Neural cell (in vitro differentiated cells): ENCODE measurements at regions not wholly inside any gene's neighbourhood (a gene's known extent, or its start where the extent isn't known, plus 50 kb on each side); places are given as distances from the start of the nearest gene placed in this dataset.

Experiments used
- H2AFZ ChIP-seq: fragments of 200-600, 300-800 bp; sonication (generic), shearing (Covaris generic); 2 replicates; pipeline ENCODE4 v1.6.0; 2014; ENCODE audit warnings: low read depth, mild to moderate bottlenecking, antibody characterized with exemption, low read length, moderate library complexity
- H3F3A ChIP-seq: fragments of 200-600 bp; shearing (Covaris generic); 2 replicates; pipeline ENCODE4 v1.6.1; 2016; ENCODE audit warnings: mild to moderate bottlenecking, moderate library complexity, mixed read lengths, antibody characterized with exemption, low read length; ENCODE audit not compliant: insufficient read depth, poor library complexity, severe bottlenecking
- H3K27ac ChIP-seq: fragments of 200-600, 300-800 bp; sonication (generic), shearing (Covaris generic); 2 replicates; pipeline ENCODE4 v1.5.1; 2014; ENCODE audit warnings: mild to moderate bottlenecking, low read length, moderate library complexity
- H3K27me3 ChIP-seq: fragments of 300-800, 200-600 bp; sonication (generic), shearing (Covaris generic); 2 replicates; pipeline ENCODE4 v1.6.0; 2014; ENCODE audit warnings: mild to moderate bottlenecking, low read depth, low read length, moderate library complexity; ENCODE audit not compliant: insufficient read depth
- H3K36me3 ChIP-seq: fragments of 300-800, 200-600 bp; sonication (generic), shearing (Covaris generic); 2 replicates; pipeline ENCODE4 v1.5.1; 2014; ENCODE audit warnings: mild to moderate bottlenecking, antibody characterized with exemption, low read length, moderate library complexity; ENCODE audit not compliant: insufficient read depth
- H3K4me2 ChIP-seq: fragments of 300-800, 200-600 bp; sonication (generic), shearing (Covaris generic); 2 replicates; pipeline ENCODE4 v1.6.0; 2014; ENCODE audit warnings: mild to moderate bottlenecking, low read length
- H3K4me3 ChIP-seq: fragments of 300-800, 200-600 bp; sonication (generic), shearing (Covaris generic); 2 replicates; pipeline ENCODE4 v1.5.1; 2014; ENCODE audit warnings: mild to moderate bottlenecking, low read length, moderate library complexity
- H3K79me2 ChIP-seq: fragments of 200-600 bp; shearing (Covaris generic); replicated peaks from 2 replicates; pipeline ENCODE4 v1.6.0; 2014; ENCODE audit warnings: mild to moderate bottlenecking, low read length, moderate library complexity; ENCODE audit not compliant: insufficient read depth
- H3K9ac ChIP-seq: fragments of 300-800, 200-600 bp; sonication (generic), shearing (Covaris generic); 2 replicates; pipeline ENCODE4 v1.6.1; 2016; ENCODE audit warnings: mild to moderate bottlenecking, low read length, mixed read lengths
- H3K9me2 ChIP-seq: fragments of 200-600 bp; shearing (Covaris generic); 2 replicates; pipeline ENCODE4 v1.6.1; 2016; ENCODE audit warnings: mild to moderate bottlenecking, low read length, mixed read lengths; ENCODE audit not compliant: insufficient read depth
- H3K9me3 ChIP-seq: fragments of 200-600, 300-800 bp; sonication (generic), shearing (Covaris generic); 2 replicates; pipeline ENCODE4 v1.6.1; 2016; ENCODE audit warnings: mild to moderate bottlenecking, mixed run types, low read length, moderate library complexity, mixed read lengths
- H4K20me1 ChIP-seq: fragments of 200-600 bp; shearing (Covaris generic); 2 replicates; pipeline ENCODE4 v1.6.1; 2016; ENCODE audit warnings: mild to moderate bottlenecking, mixed run types; ENCODE audit not compliant: insufficient read depth
- EP300 ChIP-seq: fragments of 450-650 bp; conservative IDR thresholded peaks from 2 replicates; pipeline ENCODE4 v1.6.1; 2014; ENCODE audit warnings: antibody characterized with exemption, mild to moderate bottlenecking, moderate library complexity; ENCODE audit not compliant: poor library complexity, severe bottlenecking
- EZH2 ChIP-seq: fragments of 200-600, 300-800 bp; shearing (Covaris generic), sonication (generic); IDR thresholded peaks from 2 replicates; pipeline ENCODE4 v1.6.1; 2014; ENCODE audit warnings: antibody characterized with exemption, low read length, borderline replicate concordance, mild to moderate bottlenecking; ENCODE audit not compliant: insufficient read depth, poor library complexity, severe bottlenecking
- MXI1 ChIP-seq: fragments of 450-650 bp; conservative IDR thresholded peaks from 2 replicates; pipeline ENCODE4 v1.6.1; 2014; ENCODE audit warnings: antibody characterized with exemption, mild to moderate bottlenecking; ENCODE audit not compliant: poor library complexity, severe bottlenecking
- POLR2AphosphoS5 ChIP-seq: IDR thresholded peaks from 2 replicates; pipeline ENCODE4 v1.6.1; 2012
- RAD21 ChIP-seq: fragments of 450-650 bp; conservative IDR thresholded peaks from 2 replicates; pipeline ENCODE4 v1.6.1; 2014; ENCODE audit warnings: antibody characterized with exemption, mild to moderate bottlenecking, moderate library complexity
- SMC3 ChIP-seq: fragments of 450-650 bp; conservative IDR thresholded peaks from 2 replicates; pipeline ENCODE4 v1.6.1; 2014; ENCODE audit warnings: antibody characterized with exemption, mild to moderate bottlenecking, moderate library complexity; ENCODE audit not compliant: poor library complexity
- TAF1 ChIP-seq: IDR thresholded peaks from 2 replicates; pipeline ENCODE4 v1.6.1; 2012; ENCODE audit warnings: low read depth
- TF ChIP-seq, protein P1 (sequence below): fragments of 450-650 bp; IDR thresholded peaks from 2 replicates; pipeline ENCODE4 v1.5.1; 2014; ENCODE audit warnings: antibody characterized with exemption, mild to moderate bottlenecking, moderate library complexity; ENCODE audit not compliant: poor library complexity, severe bottlenecking
- TF ChIP-seq, protein P2 (sequence below): IDR thresholded peaks from 2 replicates; pipeline ENCODE4 v1.6.1; 2012; ENCODE audit warnings: borderline replicate concordance

DNA sequence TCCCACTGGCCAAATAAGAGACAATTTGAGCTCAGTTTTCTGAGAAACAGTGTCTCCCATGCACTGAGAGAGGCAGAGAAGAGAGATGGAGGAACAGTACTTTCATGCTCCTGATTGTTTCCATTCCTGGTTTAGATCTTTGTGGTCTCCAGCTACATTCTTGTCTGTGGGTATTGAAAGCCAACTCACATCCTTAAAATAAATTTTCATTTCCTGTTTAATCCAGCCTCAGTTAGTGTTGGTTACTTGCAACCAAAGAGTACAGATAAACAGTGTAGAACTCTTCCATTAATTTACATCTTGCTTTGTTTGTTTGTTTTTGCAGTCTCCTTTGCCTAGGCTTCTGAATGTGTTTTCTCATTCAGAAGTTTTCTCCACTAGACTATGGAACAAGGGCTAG, 123.7 kb upstream of the CLSTN2 start:
- Histone ChIP-seq H3K9me2 (no peaks in the 10 kb centered on the region), H3K27me3 (no peaks in the 10 kb centered on the region), H3K9me3 (no peaks in the 10 kb centered on the region), H4K20me1 (no peaks in the 10 kb centered on the region), H3K4me2 (no peak overlapping the region), H3K4me3 (no peak overlapping the region), H3K79me2 (no peaks in the 10 kb centered on the region), H2AFZ (no peak overlapping the region), H3F3A (no peaks in the 10 kb centered on the region), H3K27ac (no peak overlapping the region), H3K9ac (no peak overlapping the region), H3K36me3 (no peaks in the 10 kb centered on the region)
- no peak for TF ChIP-seq EP300
- no peak for TF ChIP-seq SMC3
- TF ChIP-seq, protein P1, sequence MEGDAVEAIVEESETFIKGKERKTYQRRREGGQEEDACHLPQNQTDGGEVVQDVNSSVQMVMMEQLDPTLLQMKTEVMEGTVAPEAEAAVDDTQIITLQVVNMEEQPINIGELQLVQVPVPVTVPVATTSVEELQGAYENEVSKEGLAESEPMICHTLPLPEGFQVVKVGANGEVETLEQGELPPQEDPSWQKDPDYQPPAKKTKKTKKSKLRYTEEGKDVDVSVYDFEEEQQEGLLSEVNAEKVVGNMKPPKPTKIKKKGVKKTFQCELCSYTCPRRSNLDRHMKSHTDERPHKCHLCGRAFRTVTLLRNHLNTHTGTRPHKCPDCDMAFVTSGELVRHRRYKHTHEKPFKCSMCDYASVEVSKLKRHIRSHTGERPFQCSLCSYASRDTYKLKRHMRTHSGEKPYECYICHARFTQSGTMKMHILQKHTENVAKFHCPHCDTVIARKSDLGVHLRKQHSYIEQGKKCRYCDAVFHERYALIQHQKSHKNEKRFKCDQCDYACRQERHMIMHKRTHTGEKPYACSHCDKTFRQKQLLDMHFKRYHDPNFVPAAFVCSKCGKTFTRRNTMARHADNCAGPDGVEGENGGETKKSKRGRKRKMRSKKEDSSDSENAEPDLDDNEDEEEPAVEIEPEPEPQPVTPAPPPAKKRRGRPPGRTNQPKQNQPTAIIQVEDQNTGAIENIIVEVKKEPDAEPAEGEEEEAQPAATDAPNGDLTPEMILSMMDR, result no peak
- no peak for TF ChIP-seq RAD21
- TF ChIP-seq EZH2, result no peak
- TF ChIP-seq POLR2AphosphoS5, result no peak
- no peak for TF ChIP-seq TAF1
- TF ChIP-seq MXI1, result no peak
- TF ChIP-seq, protein P2, sequence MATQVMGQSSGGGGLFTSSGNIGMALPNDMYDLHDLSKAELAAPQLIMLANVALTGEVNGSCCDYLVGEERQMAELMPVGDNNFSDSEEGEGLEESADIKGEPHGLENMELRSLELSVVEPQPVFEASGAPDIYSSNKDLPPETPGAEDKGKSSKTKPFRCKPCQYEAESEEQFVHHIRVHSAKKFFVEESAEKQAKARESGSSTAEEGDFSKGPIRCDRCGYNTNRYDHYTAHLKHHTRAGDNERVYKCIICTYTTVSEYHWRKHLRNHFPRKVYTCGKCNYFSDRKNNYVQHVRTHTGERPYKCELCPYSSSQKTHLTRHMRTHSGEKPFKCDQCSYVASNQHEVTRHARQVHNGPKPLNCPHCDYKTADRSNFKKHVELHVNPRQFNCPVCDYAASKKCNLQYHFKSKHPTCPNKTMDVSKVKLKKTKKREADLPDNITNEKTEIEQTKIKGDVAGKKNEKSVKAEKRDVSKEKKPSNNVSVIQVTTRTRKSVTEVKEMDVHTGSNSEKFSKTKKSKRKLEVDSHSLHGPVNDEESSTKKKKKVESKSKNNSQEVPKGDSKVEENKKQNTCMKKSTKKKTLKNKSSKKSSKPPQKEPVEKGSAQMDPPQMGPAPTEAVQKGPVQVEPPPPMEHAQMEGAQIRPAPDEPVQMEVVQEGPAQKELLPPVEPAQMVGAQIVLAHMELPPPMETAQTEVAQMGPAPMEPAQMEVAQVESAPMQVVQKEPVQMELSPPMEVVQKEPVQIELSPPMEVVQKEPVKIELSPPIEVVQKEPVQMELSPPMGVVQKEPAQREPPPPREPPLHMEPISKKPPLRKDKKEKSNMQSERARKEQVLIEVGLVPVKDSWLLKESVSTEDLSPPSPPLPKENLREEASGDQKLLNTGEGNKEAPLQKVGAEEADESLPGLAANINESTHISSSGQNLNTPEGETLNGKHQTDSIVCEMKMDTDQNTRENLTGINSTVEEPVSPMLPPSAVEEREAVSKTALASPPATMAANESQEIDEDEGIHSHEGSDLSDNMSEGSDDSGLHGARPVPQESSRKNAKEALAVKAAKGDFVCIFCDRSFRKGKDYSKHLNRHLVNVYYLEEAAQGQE, result no peak

- no peaks in the 10 kb centered on the region for H3K27me3 ChIP-seq
- H3K9me3 ChIP-seq, result no peaks in the 10 kb centered on the region
- no peak overlapping the region for H2AFZ ChIP-seq
- H3K79me2 ChIP-seq, result no peaks in the 10 kb centered on the region
- H3K9me2 ChIP-seq, result no peaks in the 10 kb centered on the region
- TF ChIP-seq RAD21, result no peak
- TF ChIP-seq TAF1, result no peak
- TF ChIP-seq, protein P2, result no peak
- no peak for TF ChIP-seq MXI1
- TF ChIP-seq, protein P1, result no peak
- TF ChIP-seq POLR2AphosphoS5, result no peak
- no peak for TF ChIP-seq SMC3
- TF ChIP-seq EZH2, result no peak
- no peak for TF ChIP-seq EP300
- H3K27ac ChIP-seq, result no peak overlapping the region
- no peak overlapping the region for H3K4me3 ChIP-seq
- no peaks in the 10 kb centered on the region for H4K20me1 ChIP-seq
- no peak overlapping the region for H3K9ac ChIP-seq
- H3K36me3 ChIP-seq, result no peaks in the 10 kb centered on the region
- no peaks in the 10 kb centered on the region for H3F3A ChIP-seq
- H3K4me2 ChIP-seq, result no peak overlapping the region
Measured at GRCh38 chr3:139808201-139808600, 126.8 kb upstream of the CLSTN2 start.
